ENCODE measurements at regions not wholly inside any gene's neighbourhood (a gene's known extent, or its start where the extent isn't known, plus 50 kb on each side); places are given as distances from the start of the nearest gene placed in this dataset.

DNA sequence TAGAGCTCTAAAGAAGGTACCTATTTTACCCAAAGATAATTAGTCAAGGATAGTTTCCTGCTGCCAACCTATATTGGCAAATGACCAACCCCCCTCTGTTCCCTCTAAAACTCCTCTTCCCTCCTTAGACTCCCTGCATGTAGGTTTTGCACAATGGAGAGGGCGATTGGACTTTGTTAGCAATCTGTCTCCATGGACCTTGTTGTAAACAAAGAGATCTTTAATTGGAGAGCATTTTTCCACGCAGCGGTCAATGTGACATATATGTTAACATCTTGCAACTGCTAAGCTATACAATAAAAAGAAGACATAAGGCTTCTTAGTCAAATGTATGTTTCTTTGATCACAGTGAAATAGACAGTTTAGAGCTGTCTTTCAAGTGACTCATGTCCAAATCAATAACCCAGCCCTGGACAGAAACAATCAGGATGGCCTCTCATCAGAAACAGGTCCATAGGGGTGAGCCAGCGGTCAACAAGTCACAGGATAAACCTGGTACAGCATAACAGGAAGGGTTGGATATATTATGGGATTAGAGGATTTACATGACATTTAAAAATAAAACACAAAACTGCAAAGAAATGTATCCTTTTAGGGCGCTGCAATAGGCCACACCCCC is 69.7 kb upstream of the UBL3 start:
- H3K27me3 Mint-ChIP-seq, result peaks cover 0 to 18% (median 5%) of the 10 kb centered on the region in 3 donors
- H3K4me3 Mint-ChIP-seq, result no peak overlapping the region
- peak overlapping the region in 3 of 6 donors; percentile 17 to 50 (median 27) for H3K27ac Mint-ChIP-seq
- H3K9me3 Mint-ChIP-seq, result peaks cover 0 to under 1% (median 0%) of the 10 kb centered on the region in 7 donors
- DNase-seq, result no peak
- no peaks in the 10 kb centered on the region for H3K36me3 Mint-ChIP-seq
- ATAC-seq (ENCODE audit: low read depth in 2 of 2), result no peak
- peaks cover 0 to 2% (median 0%) of the 10 kb centered on the region in 3 donors for H3K4me1 Mint-ChIP-seq

DNA sequence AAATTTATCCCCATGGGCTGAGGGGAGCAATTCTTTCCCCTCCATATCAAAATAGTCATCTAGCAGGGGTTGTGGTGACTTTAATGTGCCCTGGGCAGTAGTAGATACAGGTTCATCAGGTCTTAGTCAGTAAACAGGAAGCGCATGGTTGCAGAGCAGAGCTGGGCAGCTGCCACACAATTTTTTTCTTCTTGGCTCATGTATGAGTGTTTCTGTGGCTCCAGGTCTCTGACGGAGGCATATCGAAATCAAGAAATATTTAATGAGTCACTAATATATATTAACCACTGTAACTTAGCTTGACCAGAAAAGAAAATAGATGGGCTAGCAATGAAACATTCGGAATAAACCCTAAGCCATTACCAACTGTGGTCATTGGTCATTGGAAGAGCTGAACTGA is 68.4 kb upstream of the UBL3 start:
- no peak overlapping the region for H3K27ac Mint-ChIP-seq
- no peak for ATAC-seq (ENCODE audit: low read depth in 2 of 2)
- no peak for DNase-seq
- H3K27me3 Mint-ChIP-seq, result peaks cover 0 to 10% (median 5%) of the 10 kb centered on the region in 3 donors
- peaks cover 0 to 3% (median 0%) of the 10 kb centered on the region in 7 donors for H3K9me3 Mint-ChIP-seq
- H3K4me3 Mint-ChIP-seq, result no peak overlapping the region
- H3K36me3 Mint-ChIP-seq, result no peaks in the 10 kb centered on the region
- no peaks in the 10 kb centered on the region for H3K4me1 Mint-ChIP-seq

DNA sequence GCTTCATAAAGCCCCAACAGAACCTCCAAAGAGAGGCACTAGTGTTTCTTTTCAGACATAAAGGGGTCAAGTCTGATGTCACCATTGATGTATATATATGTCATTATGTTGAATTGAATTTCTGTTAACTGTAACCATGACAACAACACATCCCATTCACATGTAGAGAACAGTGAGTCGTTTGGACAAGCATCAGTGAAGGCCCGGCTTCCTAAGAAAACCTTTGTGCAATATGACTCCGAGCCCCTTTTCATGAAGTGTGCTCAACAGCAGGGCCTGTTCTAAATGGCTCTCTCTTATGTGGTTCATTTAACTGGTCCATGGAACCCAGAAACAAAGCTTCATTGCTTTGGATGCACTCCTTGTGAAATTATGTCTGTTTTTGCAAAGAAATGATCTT is 67.2 kb upstream of the UBL3 start:
- ATAC-seq (ENCODE audit: low read depth in 2 of 2) (no peak), DNase-seq (no peak)
- no peak overlapping the region for H3K4me3 Mint-ChIP-seq
- no peaks in the 10 kb centered on the region for H3K4me1 Mint-ChIP-seq
- H3K27ac Mint-ChIP-seq, result no peak overlapping the region
- H3K9me3 Mint-ChIP-seq, result peaks cover 0 to 3% (median 0%) of the 10 kb centered on the region in 7 donors
- no peaks in the 10 kb centered on the region for H3K36me3 Mint-ChIP-seq
- H3K27me3 Mint-ChIP-seq, result peaks cover 5 to 13% (median 5%) of the 10 kb centered on the region in 3 donors

DNA sequence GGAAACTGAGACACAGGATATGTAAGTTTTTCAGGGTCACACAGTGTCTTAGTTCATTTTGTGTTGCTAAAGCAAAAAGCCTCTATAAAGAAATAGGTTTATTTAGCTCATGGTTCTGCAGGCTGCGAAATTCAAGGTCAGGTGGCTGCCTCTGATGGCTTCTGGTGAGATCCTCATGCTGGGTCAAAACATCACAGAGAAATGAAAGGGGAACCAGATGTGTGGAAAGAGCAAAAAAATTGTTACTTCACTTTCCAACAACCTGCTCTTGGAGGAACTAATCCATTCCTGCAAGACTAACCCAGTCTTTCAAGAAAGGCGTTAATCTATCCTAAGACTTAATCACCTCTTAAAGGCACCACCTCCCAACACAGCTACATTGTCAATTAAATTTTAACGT is 64.2 kb upstream of the UBL3 start:
- peaks cover 0 to 3% (median 0%) of the 10 kb centered on the region in 7 donors for H3K9me3 Mint-ChIP-seq
- no peak overlapping the region for H3K27ac Mint-ChIP-seq
- H3K4me1 Mint-ChIP-seq, result no peaks in the 10 kb centered on the region
- DNase-seq (no peak), ATAC-seq (ENCODE audit: low read depth in 2 of 2) (no peak)
- H3K36me3 Mint-ChIP-seq, result no peaks in the 10 kb centered on the region
- peaks cover 7 to 33% (median 11%) of the 10 kb centered on the region in 3 donors for H3K27me3 Mint-ChIP-seq
- no peak overlapping the region for H3K4me3 Mint-ChIP-seq

DNA sequence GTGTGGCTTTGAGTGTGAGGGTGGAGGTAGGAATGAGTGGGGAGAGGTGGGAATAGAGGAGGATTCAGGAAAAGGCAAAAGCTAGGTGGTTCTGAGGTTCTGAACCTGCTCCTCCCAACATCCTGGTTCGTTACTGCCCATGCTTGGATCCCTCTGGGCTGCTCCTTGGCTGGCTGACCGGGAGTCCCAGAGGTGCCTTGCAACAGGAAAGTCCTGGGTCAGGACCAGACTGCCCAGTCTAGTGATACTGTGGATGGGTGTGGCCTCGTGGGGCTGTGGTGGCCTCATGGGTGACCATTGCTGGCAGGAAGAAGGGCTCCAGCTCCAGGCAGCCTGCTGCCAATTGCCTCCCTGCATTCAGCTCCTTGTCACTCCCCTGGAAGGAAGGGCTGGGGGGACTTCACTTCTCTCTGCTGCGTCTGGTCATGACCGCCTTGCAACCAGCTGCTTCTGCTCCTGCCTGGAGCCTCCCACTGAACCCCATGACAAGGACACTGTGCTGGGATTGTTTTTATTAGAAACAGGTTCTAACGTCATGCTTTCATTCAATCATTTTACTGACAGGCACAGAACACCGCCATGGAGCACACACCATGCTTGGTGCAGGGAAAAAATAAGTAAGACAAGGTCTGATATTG is 61.5 kb upstream of the UBL3 start:
- H3K27ac Mint-ChIP-seq, result no peak overlapping the region
- peaks cover 7 to 36% (median 11%) of the 10 kb centered on the region in 3 donors for H3K27me3 Mint-ChIP-seq
- no peaks in the 10 kb centered on the region for H3K36me3 Mint-ChIP-seq

DNA sequence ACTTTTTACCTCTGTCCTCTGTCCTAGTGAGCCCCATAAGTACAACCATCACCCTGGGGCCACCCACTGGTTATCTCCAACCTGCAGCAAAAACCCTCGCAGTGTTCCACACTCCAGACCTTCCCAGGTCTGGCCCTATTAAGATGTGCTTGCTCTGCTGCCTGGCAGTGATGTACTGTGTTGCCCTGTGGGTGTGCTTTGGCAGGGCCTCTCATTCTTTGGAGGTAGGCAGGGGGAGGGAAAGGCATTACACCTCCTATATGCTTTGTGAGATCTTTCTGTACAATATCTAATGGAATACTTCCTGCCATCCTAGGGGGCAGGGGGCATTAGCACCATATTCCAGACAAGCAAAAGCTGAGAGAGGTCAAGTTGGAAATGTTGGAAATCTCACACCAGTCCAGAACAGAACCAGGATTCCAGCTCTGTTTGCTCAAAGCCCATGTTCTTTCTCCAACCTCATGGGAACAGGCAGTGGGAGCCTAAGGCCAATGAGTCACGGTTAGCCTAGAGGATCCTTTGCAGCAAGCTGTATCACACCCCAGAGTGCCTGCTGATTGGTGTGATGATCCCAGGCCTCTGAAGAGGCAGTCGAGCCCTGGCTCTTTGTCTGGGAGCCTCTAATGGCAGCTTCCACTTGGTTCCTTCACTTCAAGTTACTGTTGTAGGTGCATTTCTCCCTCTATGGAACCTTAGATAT is 59.7 kb upstream of the UBL3 start:
- DNase-seq (no peak), ATAC-seq (ENCODE audit: low read depth in 2 of 2) (no peak)
- H3K4me1 Mint-ChIP-seq, result no peaks in the 10 kb centered on the region
- peaks cover 0 to 3% (median 0%) of the 10 kb centered on the region in 7 donors for H3K9me3 Mint-ChIP-seq
- no peak overlapping the region for H3K4me3 Mint-ChIP-seq
- peaks cover 7 to 36% (median 11%) of the 10 kb centered on the region in 3 donors for H3K27me3 Mint-ChIP-seq
- no peaks in the 10 kb centered on the region for H3K36me3 Mint-ChIP-seq
- no peak overlapping the region for H3K27ac Mint-ChIP-seq

More for the DNA sequence above, 61.5 kb upstream of the UBL3 start:
- H3K4me3 Mint-ChIP-seq, result no peak overlapping the region
- peaks cover 0 to 3% (median 0%) of the 10 kb centered on the region in 7 donors for H3K9me3 Mint-ChIP-seq
- H3K4me1 Mint-ChIP-seq, result no peaks in the 10 kb centered on the region
- no peak for ATAC-seq (ENCODE audit: low read depth in 2 of 2)
- no peak for DNase-seq

DNA sequence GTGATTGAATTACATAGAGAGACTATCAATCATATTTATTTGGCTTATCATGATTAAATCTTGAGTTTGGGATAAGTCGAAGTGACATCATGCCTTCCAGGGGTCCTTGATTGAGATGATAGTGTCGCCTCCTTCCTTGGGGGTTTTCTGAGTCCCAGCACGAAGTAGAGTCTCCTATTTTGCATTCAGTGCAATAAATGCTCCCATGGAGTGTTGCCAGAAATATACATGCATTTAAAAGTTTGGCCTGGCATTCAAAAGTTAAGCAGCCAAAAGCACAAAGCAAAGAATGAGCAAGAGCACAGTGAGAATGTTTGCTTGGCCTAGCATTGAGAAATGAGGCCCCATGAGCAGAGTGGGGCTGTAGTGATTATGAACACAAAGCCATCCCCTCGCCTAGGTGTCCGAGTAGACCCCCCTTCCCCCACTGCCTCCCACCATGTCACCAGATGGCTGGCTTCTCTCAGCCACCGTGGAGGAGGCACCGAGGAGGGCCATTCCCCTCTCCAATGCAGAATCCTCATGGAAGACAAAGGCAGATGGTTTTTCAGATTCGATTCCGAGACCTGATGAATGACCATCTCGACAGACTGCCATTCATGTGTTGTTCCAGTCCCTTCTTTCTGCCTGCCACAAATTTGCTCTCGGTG is 58.8 kb upstream of the UBL3 start:
- Mint-ChIP-seq H3K36me3 (no peaks in the 10 kb centered on the region), H3K27me3 (peaks cover 7 to 36% (median 11%) of the 10 kb centered on the region in 3 donors), H3K9me3 (no peaks in the 10 kb centered on the region), H3K27ac (peak overlapping the region in 1 of 6 donors; percentile 17), H3K4me1 (no peaks in the 10 kb centered on the region), H3K4me3 (no peak overlapping the region)
- DNase-seq, result no peak
- ATAC-seq (ENCODE audit: low read depth in 2 of 2), result no peak

DNA sequence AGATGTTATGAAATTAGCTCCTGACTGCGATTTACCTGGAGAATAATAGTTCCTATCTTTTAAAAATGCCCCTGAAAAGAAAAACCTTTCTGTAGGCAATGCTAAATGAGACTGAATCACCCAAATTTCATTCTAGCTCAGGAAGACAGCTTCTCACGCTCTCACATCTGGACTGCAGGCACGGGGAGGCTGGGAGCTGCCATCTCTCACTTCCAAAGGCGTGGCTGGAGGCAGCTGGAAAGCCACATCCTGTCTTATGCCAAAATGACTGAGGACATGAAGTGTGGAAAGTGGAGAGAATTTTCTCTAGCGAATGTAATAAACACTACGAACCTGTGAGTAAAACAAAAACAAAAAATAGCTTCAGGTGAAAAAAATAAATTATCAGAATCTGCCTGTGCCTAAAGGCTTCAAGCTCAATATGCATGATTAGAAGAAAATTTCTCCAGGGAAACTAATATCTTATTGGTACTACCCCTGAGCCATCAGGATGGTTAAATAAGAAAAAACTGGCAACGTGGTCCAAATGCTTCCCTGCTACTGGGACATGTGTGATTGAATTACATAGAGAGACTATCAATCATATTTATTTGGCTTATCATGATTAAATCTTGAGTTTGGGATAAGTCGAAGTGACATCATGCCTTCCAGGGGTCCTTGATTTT is 58.1 kb upstream of the UBL3 start:
- Mint-ChIP-seq H3K4me3 (no peak overlapping the region), H3K36me3 (no peaks in the 10 kb centered on the region), H3K27ac (peak overlapping the region in 2 of 6 donors; percentile 17 to 86), H3K27me3 (peaks cover 7 to 36% (median 9%) of the 10 kb centered on the region in 3 donors), H3K9me3 (no peaks in the 10 kb centered on the region), H3K4me1 (no peaks in the 10 kb centered on the region)
- DNase-seq (no peak), ATAC-seq (ENCODE audit: low read depth in 2 of 2) (no peak)

DNA sequence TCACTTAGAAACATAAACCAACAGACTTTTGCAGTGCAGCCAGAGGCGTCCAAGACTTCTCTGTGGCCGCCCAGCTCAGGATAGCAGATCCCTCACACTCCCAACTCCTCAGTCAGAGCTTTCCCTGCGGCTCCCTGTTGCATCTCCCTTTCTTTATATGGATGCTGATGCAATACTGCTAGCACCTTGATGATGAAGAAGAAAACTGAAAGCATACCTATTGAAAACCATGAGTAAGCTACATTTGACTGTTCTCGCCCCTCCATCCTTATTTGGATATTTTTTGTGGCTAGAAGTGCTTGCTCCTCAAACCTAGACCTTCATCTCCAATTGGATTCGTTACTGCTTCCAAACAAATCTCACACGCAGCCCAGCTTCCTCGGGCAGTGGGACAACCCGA is 57.3 kb upstream of the UBL3 start:
- ATAC-seq (ENCODE audit: low read depth in 2 of 2), result no peak
- H3K4me1 Mint-ChIP-seq, result peaks cover under 1 to 1% (median under 1%) of the 10 kb centered on the region in 3 donors
- peak overlapping the region in 1 of 6 donors; percentile 37 for H3K27ac Mint-ChIP-seq
- no peaks in the 10 kb centered on the region for H3K9me3 Mint-ChIP-seq
- peaks cover 6 to 33% (median 7%) of the 10 kb centered on the region in 3 donors for H3K27me3 Mint-ChIP-seq
- no peaks in the 10 kb centered on the region for H3K36me3 Mint-ChIP-seq
- H3K4me3 Mint-ChIP-seq, result no peak overlapping the region
- DNase-seq, result no peak

DNA sequence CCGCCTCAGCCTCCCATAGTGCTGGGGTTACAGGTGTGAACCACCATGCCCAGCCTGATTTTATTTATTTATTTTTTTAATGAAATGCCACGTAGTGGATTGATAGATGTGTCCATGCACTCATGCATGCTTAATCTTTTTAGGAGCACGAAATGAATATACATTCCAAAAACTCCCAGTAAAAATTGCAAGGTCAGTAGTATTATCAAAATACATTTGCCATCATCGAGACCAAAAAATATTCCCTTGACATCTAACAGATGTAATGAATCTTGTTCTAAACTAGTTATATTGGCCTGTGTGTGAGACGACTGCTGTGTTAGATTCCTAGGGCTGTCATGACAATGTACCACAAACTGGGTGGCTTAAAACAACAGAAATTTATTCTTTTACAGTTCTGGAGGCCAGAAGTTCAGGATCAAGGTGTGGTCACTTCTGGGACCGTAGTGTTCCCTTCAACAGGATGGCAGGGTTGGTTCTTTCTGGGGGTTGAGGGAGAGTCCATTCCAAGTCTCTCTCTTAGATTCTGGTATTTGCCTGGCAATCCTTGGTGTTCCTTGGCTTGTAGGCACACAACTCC is 56.1 kb upstream of the UBL3 start:
- Mint-ChIP-seq H3K27me3 (peaks cover 4 to 22% (median 5%) of the 10 kb centered on the region in 3 donors), H3K27ac (no peak overlapping the region), H3K4me1 (peaks cover 4 to 6% (median 5%) of the 10 kb centered on the region in 3 donors), H3K36me3 (no peaks in the 10 kb centered on the region), H3K4me3 (no peak overlapping the region), H3K9me3 (no peaks in the 10 kb centered on the region)
- DNase-seq, result no peak
- no peak for ATAC-seq (ENCODE audit: low read depth in 2 of 2)

DNA sequence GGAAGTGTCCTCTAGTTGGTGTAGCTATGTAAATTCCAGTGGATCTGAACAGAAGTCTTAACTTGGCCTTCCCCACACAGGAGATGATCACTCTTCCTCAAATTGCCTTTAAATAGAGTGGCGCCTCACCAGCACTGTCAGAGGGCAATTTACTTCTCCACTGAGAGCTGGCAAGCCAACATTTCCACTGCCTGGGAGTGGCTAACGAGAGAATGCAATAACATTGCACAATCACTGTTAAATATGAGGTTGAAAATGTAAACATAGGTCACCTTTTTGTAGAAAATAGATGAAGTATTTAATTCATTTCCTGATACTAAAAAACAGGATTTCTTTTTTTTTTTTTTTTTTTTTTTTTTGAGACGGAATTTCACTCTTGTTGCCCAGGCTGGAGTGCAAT is 55.4 kb upstream of the UBL3 start:
- Mint-ChIP-seq H3K27me3 (peaks cover 0 to 18% (median 4%) of the 10 kb centered on the region in 3 donors), H3K4me3 (no peak overlapping the region), H3K27ac (peak overlapping the region in 1 of 6 donors; percentile 52), H3K4me1 (peaks cover 4 to 6% (median 5%) of the 10 kb centered on the region in 3 donors), H3K36me3 (no peaks in the 10 kb centered on the region), H3K9me3 (peaks cover 0 to 5% (median 0%) of the 10 kb centered on the region in 7 donors)
- ATAC-seq (ENCODE audit: low read depth in 2 of 2), result no peak
- DNase-seq, result no peak

DNA sequence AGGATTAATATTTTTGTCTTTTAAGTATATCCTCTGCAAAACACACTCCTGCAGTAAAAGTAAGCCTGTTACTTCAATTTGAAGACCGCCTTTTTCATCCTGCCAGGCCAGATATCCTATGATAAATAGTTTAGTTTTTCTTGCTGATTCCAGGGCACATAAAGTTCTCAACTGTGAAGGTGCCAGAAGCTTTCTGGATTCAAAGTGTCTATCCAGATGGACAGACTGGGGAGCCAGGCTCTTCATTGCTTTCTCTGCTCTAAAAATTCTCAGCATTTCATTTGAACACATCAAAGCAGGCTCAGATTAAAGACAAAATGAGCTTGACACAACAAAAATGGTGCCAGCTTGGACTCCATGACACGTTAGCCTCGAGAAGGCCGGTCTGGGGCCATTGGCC is 53.6 kb upstream of the UBL3 start:
- Mint-ChIP-seq H3K9me3 (peaks cover 0 to 10% (median 0%) of the 10 kb centered on the region in 7 donors), H3K27me3 (peaks cover 0 to 19% (median 13%) of the 10 kb centered on the region in 3 donors), H3K27ac (no peak overlapping the region), H3K36me3 (no peaks in the 10 kb centered on the region), H3K4me1 (peaks cover 4 to 6% (median 5%) of the 10 kb centered on the region in 3 donors), H3K4me3 (no peak overlapping the region)
- ATAC-seq (ENCODE audit: low read depth in 2 of 2) (no peak), DNase-seq (no peak)

Measured in naive B cell (primary cell).